ENCODE measurements at regions not wholly inside any gene's neighbourhood (a gene's known extent, or its start where the extent isn't known, plus 50 kb on each side); places are given as distances from the start of the nearest gene placed in this dataset.

- TF ChIP-seq POLR2A (IDR thresholded peaks at IDR 0.05) (no peak), POLR2AphosphoS5 (IDR thresholded peaks at IDR 0.05) (no peak)
- TF ChIP-seq, protein P1, sequence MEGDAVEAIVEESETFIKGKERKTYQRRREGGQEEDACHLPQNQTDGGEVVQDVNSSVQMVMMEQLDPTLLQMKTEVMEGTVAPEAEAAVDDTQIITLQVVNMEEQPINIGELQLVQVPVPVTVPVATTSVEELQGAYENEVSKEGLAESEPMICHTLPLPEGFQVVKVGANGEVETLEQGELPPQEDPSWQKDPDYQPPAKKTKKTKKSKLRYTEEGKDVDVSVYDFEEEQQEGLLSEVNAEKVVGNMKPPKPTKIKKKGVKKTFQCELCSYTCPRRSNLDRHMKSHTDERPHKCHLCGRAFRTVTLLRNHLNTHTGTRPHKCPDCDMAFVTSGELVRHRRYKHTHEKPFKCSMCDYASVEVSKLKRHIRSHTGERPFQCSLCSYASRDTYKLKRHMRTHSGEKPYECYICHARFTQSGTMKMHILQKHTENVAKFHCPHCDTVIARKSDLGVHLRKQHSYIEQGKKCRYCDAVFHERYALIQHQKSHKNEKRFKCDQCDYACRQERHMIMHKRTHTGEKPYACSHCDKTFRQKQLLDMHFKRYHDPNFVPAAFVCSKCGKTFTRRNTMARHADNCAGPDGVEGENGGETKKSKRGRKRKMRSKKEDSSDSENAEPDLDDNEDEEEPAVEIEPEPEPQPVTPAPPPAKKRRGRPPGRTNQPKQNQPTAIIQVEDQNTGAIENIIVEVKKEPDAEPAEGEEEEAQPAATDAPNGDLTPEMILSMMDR (IDR thresholded peaks at IDR 0.05): no peak
Observed at GRCh38 chr6:41439524-41440418, 104.4 kb downstream of the NCR2 start.
